ENCODE measurements at regions not wholly inside any gene's neighbourhood (a gene's known extent, or its start where the extent isn't known, plus 50 kb on each side); places are given as distances from the start of the nearest gene placed in this dataset.

DNA sequence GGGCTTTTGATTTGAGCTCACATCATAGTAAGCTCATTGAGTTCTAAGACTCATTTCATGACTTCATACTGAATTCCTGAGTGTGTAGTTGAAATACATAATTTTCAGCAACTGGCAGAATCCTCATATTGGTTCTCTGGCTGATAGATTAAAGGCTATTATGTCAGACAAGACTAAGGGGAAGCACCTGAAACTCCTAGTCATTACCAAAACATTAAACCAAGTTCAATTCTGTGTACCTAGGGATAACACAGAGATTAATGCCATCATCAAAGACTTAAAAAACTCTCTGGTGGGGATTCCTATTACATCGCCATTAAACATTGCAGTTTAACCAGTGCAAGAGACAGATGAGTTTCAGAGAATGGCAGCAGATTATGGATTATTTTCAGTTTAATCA is 339.1 kb downstream of the PTPRC start:
- TF ChIP-seq EZH2 (IDR thresholded peaks at IDR 0.05; ENCODE audit: borderline replicate concordance, insufficient read depth, low read length, poor library complexity, severe bottlenecking) (no peak), CTCF (IDR thresholded peaks at IDR 0.05; ENCODE audit: poor library complexity, severe bottlenecking) (no peak), SMC3 (conservative IDR thresholded peaks at IDR 0.05; ENCODE audit: poor library complexity) (no peak), MXI1 (conservative IDR thresholded peaks at IDR 0.05; ENCODE audit: poor library complexity, severe bottlenecking) (no peak), EP300 (conservative IDR thresholded peaks at IDR 0.05; ENCODE audit: poor library complexity, severe bottlenecking) (no peak), POLR2AphosphoS5 (IDR thresholded peaks at IDR 0.05) (no peak), RAD21 (conservative IDR thresholded peaks at IDR 0.05) (no peak), TAF1 (IDR thresholded peaks at IDR 0.05; ENCODE audit: low read depth) (no peak)
- TF ChIP-seq, protein P1, sequence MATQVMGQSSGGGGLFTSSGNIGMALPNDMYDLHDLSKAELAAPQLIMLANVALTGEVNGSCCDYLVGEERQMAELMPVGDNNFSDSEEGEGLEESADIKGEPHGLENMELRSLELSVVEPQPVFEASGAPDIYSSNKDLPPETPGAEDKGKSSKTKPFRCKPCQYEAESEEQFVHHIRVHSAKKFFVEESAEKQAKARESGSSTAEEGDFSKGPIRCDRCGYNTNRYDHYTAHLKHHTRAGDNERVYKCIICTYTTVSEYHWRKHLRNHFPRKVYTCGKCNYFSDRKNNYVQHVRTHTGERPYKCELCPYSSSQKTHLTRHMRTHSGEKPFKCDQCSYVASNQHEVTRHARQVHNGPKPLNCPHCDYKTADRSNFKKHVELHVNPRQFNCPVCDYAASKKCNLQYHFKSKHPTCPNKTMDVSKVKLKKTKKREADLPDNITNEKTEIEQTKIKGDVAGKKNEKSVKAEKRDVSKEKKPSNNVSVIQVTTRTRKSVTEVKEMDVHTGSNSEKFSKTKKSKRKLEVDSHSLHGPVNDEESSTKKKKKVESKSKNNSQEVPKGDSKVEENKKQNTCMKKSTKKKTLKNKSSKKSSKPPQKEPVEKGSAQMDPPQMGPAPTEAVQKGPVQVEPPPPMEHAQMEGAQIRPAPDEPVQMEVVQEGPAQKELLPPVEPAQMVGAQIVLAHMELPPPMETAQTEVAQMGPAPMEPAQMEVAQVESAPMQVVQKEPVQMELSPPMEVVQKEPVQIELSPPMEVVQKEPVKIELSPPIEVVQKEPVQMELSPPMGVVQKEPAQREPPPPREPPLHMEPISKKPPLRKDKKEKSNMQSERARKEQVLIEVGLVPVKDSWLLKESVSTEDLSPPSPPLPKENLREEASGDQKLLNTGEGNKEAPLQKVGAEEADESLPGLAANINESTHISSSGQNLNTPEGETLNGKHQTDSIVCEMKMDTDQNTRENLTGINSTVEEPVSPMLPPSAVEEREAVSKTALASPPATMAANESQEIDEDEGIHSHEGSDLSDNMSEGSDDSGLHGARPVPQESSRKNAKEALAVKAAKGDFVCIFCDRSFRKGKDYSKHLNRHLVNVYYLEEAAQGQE (IDR thresholded peaks at IDR 0.05; ENCODE audit: borderline replicate concordance), result no peak
- no peaks in the 10 kb centered on the region for H3K9me3 ChIP-seq (ENCODE audit: low read length)
- no peaks in the 10 kb centered on the region for H3F3A ChIP-seq (ENCODE audit: insufficient read depth, low read length, poor library complexity, severe bottlenecking)
- H3K36me3 ChIP-seq (ENCODE audit: insufficient read depth, low read length), result no peaks in the 10 kb centered on the region
- no peaks in the 10 kb centered on the region for H3K9me2 ChIP-seq (ENCODE audit: insufficient read depth, low read length)
- H3K4me3 ChIP-seq (ENCODE audit: low read length), result no peak overlapping the region
- H3K27ac ChIP-seq (ENCODE audit: low read length), result no peak overlapping the region
- H3K4me2 ChIP-seq (ENCODE audit: low read length), result no peak overlapping the region
- no peaks in the 10 kb centered on the region for H3K27me3 ChIP-seq (ENCODE audit: insufficient read depth, low read depth, low read length)
- no peaks in the 10 kb centered on the region for H3K79me2 ChIP-seq (replicated peaks; ENCODE audit: insufficient read depth, low read length)
- H2AFZ ChIP-seq (ENCODE audit: low read depth, low read length), result no peak overlapping the region
- no peaks in the 10 kb centered on the region for H4K20me1 ChIP-seq (ENCODE audit: insufficient read depth)
- H3K9ac ChIP-seq (ENCODE audit: low read length), result no peak overlapping the region

DNA sequence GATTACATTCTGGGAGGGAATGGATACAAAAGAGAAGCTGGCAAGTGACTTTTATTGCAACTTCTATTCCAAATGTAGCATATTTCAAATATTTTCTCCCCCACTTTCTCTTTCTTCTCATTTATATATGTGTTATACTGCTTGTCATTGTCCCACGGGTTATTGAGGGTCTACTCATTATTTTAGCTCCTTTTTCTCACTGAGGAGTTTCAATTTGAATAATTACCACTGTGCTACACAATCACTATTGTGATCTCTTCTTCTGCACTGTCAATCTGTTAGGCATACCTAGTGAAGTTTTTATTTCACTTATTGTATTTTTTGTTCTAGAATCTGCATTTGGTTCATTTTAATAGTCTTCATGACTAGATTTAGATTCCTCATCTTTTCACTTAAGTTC is 339.7 kb downstream of the PTPRC start:
- Histone ChIP-seq H3K9ac (ENCODE audit: low read length) (no peak overlapping the region), H3K4me2 (ENCODE audit: low read length) (no peak overlapping the region)

More for the DNA sequence above, 339.7 kb downstream of the PTPRC start:
- H3F3A ChIP-seq (ENCODE audit: insufficient read depth, low read length, poor library complexity, severe bottlenecking), result no peaks in the 10 kb centered on the region
- H3K36me3 ChIP-seq (ENCODE audit: insufficient read depth, low read length), result no peaks in the 10 kb centered on the region
- no peaks in the 10 kb centered on the region for H3K79me2 ChIP-seq (replicated peaks; ENCODE audit: insufficient read depth, low read length)
- no peaks in the 10 kb centered on the region for H3K9me2 ChIP-seq (ENCODE audit: insufficient read depth, low read length)
- no peak overlapping the region for H3K27ac ChIP-seq (ENCODE audit: low read length)
- no peaks in the 10 kb centered on the region for H3K9me3 ChIP-seq (ENCODE audit: low read length)
- no peak overlapping the region for H3K4me3 ChIP-seq (ENCODE audit: low read length)
- no peaks in the 10 kb centered on the region for H3K27me3 ChIP-seq (ENCODE audit: insufficient read depth, low read depth, low read length)
- TF ChIP-seq EP300 (conservative IDR thresholded peaks at IDR 0.05; ENCODE audit: poor library complexity, severe bottlenecking) (no peak), RAD21 (conservative IDR thresholded peaks at IDR 0.05) (no peak), CTCF (IDR thresholded peaks at IDR 0.05; ENCODE audit: poor library complexity, severe bottlenecking) (no peak), SMC3 (conservative IDR thresholded peaks at IDR 0.05; ENCODE audit: poor library complexity) (no peak), MXI1 (conservative IDR thresholded peaks at IDR 0.05; ENCODE audit: poor library complexity, severe bottlenecking) (no peak), EZH2 (IDR thresholded peaks at IDR 0.05; ENCODE audit: borderline replicate concordance, insufficient read depth, low read length, poor library complexity, severe bottlenecking) (no peak), TAF1 (IDR thresholded peaks at IDR 0.05; ENCODE audit: low read depth) (no peak), POLR2AphosphoS5 (IDR thresholded peaks at IDR 0.05) (no peak)
- TF ChIP-seq, protein P1 (IDR thresholded peaks at IDR 0.05; ENCODE audit: borderline replicate concordance), result no peak
- H4K20me1 ChIP-seq (ENCODE audit: insufficient read depth), result no peaks in the 10 kb centered on the region
- H2AFZ ChIP-seq (ENCODE audit: low read depth, low read length), result no peak overlapping the region

Data from neural cell (in vitro differentiated cells).